Neural progenitor cell (in vitro differentiated cells): ENCODE measurements at regions not wholly inside any gene's neighbourhood (a gene's known extent, or its start where the extent isn't known, plus 50 kb on each side); places are given as distances from the start of the nearest gene placed in this dataset.

ENCODE experiments used
- EZH2 ChIP-seq: fragments of 200-600 bp; sonication (generic); IDR thresholded peaks from 2 replicates; pipeline ENCODE4 v1.6.1; 2017; ENCODE audit warnings: antibody characterized with exemption, mild to moderate bottlenecking, moderate library complexity
- EZH2phosphoT487 ChIP-seq: fragments of 200-600 bp; sonication (generic); IDR thresholded peaks from 2 replicates; pipeline ENCODE4 v1.6.1; 2017; ENCODE audit warnings: antibody characterized with exemption
- TF ChIP-seq, protein P1 (sequence below): fragments of 200-600 bp; sonication (generic); IDR thresholded peaks from 2 replicates; pipeline ENCODE4 v1.5.1; 2017; ENCODE audit warnings: antibody characterized with exemption, mild to moderate bottlenecking

DNA sequence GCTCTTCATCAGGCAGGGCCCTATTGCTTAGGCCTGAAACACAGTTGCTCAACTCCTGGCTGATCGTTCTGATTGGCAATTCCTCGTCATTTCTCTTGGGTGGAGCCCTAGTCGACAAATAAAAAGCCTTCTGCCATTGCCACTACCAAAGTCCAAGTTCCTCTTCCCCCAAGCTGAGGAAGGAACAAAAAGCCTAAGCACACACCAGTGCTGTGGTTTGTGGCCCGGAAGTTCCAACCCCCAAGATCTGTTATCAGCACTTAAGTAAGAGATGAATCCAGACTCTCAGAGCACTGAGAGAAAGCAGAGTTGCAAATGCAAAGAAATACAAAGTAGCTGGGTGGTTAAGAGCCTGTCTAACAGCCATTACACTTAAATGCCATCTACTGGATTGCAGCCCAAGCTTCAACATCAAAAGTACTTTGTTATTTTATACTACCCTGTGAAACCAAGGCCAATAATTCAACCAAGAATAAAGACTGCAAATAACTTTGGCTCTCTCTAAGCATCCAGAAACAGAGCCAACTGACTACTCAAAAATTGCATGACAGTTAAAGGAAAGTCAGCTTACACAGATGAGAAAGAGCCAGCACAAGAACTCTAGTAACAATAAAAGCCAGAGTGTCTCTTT is 1024.0 kb downstream of the GRIK2 start:
- TF ChIP-seq, protein P1, sequence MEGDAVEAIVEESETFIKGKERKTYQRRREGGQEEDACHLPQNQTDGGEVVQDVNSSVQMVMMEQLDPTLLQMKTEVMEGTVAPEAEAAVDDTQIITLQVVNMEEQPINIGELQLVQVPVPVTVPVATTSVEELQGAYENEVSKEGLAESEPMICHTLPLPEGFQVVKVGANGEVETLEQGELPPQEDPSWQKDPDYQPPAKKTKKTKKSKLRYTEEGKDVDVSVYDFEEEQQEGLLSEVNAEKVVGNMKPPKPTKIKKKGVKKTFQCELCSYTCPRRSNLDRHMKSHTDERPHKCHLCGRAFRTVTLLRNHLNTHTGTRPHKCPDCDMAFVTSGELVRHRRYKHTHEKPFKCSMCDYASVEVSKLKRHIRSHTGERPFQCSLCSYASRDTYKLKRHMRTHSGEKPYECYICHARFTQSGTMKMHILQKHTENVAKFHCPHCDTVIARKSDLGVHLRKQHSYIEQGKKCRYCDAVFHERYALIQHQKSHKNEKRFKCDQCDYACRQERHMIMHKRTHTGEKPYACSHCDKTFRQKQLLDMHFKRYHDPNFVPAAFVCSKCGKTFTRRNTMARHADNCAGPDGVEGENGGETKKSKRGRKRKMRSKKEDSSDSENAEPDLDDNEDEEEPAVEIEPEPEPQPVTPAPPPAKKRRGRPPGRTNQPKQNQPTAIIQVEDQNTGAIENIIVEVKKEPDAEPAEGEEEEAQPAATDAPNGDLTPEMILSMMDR: no peak
- TF ChIP-seq EZH2phosphoT487: no peak
- TF ChIP-seq EZH2: no peak
